K562 (cell line): ENCODE measurements at regions not wholly inside any gene's neighbourhood (a gene's known extent, or its start where the extent isn't known, plus 50 kb on each side); places are given as distances from the start of the nearest gene placed in this dataset.

Source experiments
- ATAC-seq: fragments of 200-7000 bp; cut with Tn5 transposase; 3 replicates; pipeline ENCODE4 v1.9.1; 2020; ENCODE audit warnings: moderate library complexity
- BruUV-seq: library from RNA; stranded (reverse); fragments of 400-500 nt; replicated peaks from 2 replicates; lab custom pipeline; 2021; lab: Mats Ljungman, UMichigan
- CTCF ChIA-PET: fragments of 300-600 bp; formaldehyde crosslinking; extraction: SDS; loops from one replicate; lab custom pipeline; 2021; ENCODE audit warnings: low intra/inter-chr PET ratio; lab: Yijun Ruan, JAX
- POLR2A ChIA-PET: fragments of 300-600, 350-650 bp; sonication (Branson Sonifier 250); formaldehyde crosslinking; extraction: SDS; loops from one replicate; lab custom pipeline; 2021; ENCODE audit warnings: antibody characterized with exemption, inconsistent platforms; lab: Yijun Ruan, JAX
- DNase-seq, 4 experiments: peaks; one replicate each; pipeline versions ENCODE4 v3.0.0 to v3.0.0-alpha.2; 2011 to 2018; ENCODE audit warnings: low spot score in 3 of 4, mixed read lengths in 3 of 4; ENCODE audit errors: extremely low read depth in 1 of 4
- FAIRE-seq: peaks from 2 replicates; lab custom pipeline; 2011; peaks lifted over from hg19 to GRCh38; lab: Jason Lieb, UNC
- H2AFZ ChIP-seq: 2 replicates; pipeline ENCODE4 v1.6.0; 2011; ENCODE audit warnings: low read depth, low read length, control low read depth, inconsistent platforms
- H3K27ac ChIP-seq: fragments of 200-600 bp; 3 replicates; pipeline ENCODE4 v1.8.0; 2011; ENCODE audit warnings: low read depth, mild to moderate bottlenecking, control low read depth, inconsistent platforms, low read length, moderate library complexity, mixed read lengths; ENCODE audit errors: extremely low read depth
- H3K27me3 ChIP-seq, 2 experiments: fragments of 300-600 bp in 1 of 2; 2 replicates in 1 of 2; 3 replicates in 1 of 2; pipeline versions ENCODE4 v1.6.0 to v1.8.0; 2011; ENCODE audit warnings: inconsistent platforms in 2 of 2, low read length in 2 of 2, mild to moderate bottlenecking in 1 of 2, mixed read lengths in 1 of 2, moderate library complexity in 1 of 2; ENCODE audit not compliant: control insufficient read depth in 2 of 2, insufficient read depth in 2 of 2
- H3K36me3 ChIP-seq: fragments of 300-600 bp; 3 replicates; pipeline ENCODE4 v1.8.0; 2011; ENCODE audit warnings: mild to moderate bottlenecking, low read length, inconsistent platforms; ENCODE audit not compliant: control insufficient read depth, insufficient read depth
- H3K4me1 ChIP-seq, 2 experiments: fragments of 200-600 bp in 1 of 2; replicated peaks in 1 of 2; 2 replicates in 1 of 2; 3 replicates in 1 of 2; pipeline versions ENCODE4 v1.5.1 to v1.8.0; 2011; ENCODE audit warnings: inconsistent platforms in 2 of 2, low read length in 2 of 2, mild to moderate bottlenecking in 1 of 2, mixed read lengths in 1 of 2, moderate library complexity in 1 of 2; ENCODE audit not compliant: control insufficient read depth in 2 of 2, insufficient read depth in 2 of 2
- H3K4me2 ChIP-seq: 2 replicates; pipeline ENCODE4 v1.6.1; 2011; ENCODE audit warnings: low read length, control low read depth, inconsistent platforms, mixed read lengths; ENCODE audit not compliant: insufficient read depth
- H3K4me3 ChIP-seq: fragments of 200-600 bp; sonication (generic), shearing (Covaris generic); 2 replicates; pipeline ENCODE4 v1.5.1; 2016; ENCODE audit warnings: control low read depth, inconsistent platforms
- H3K79me2 ChIP-seq: fragments of 200-600 bp; 3 replicates; pipeline ENCODE4 v1.8.0; 2011; ENCODE audit warnings: low read length, inconsistent platforms; ENCODE audit not compliant: control insufficient read depth, insufficient read depth
- H3K9ac ChIP-seq, 2 experiments: 2 replicates each; pipeline versions ENCODE4 v1.6.0 to v1.6.1; 2011; ENCODE audit warnings: low read depth in 2 of 2, low read length in 2 of 2, control low read depth in 1 of 2, inconsistent platforms in 1 of 2, mild to moderate bottlenecking in 1 of 2, mixed read lengths in 1 of 2; ENCODE audit not compliant: insufficient read depth in 1 of 2
- H3K9me1 ChIP-seq: one replicate; pipeline ENCODE4 v1.6.0; 2011; ENCODE audit warnings: inconsistent platforms, mild to moderate bottlenecking, low read length, moderate library complexity; ENCODE audit not compliant: control insufficient read depth, insufficient read depth
- H3K9me3 ChIP-seq: replicated peaks from 2 replicates; pipeline ENCODE4 v1.5.1; 2011; ENCODE audit warnings: low read depth, low read length, inconsistent platforms; ENCODE audit not compliant: control insufficient read depth, insufficient read depth
- H4K20me1 ChIP-seq: replicated peaks from 2 replicates; pipeline ENCODE4 v1.6.1; 2011; ENCODE audit warnings: low read length, inconsistent platforms, mixed read lengths; ENCODE audit not compliant: control insufficient read depth, insufficient read depth
- MEIS2 ChIP-seq: fragments of 450-650 bp; IDR thresholded peaks from 2 replicates; pipeline ENCODE4 v1.6.1; 2014; ENCODE audit warnings: mild to moderate bottlenecking; ENCODE audit not compliant: partially characterized antibody
- WGBS: fragments of 100-300 bp; shearing (Covaris generic); methylation state at CpG from one replicate; pipeline ENCODE4 v1.1.6; 2016; ENCODE audit warnings: low coverage, mixed read lengths; ENCODE audit not compliant: insufficient coverage; ENCODE audit errors: missing lambda C conversion rate; 5-methylcytosine and 5-hydroxymethylcytosine counted together
- in situ Hi-C: fragments of 300-500 bp; cut with MboI; formaldehyde crosslinking; loops from 4 replicates; pipeline ENCODE4 v1.15.0; 2018; ENCODE audit warnings: inconsistent platforms, mixed read lengths
- intact Hi-C: fragments of 100-400 bp; cut with micrococcal nuclease; formaldehyde crosslinking; loops from 2 replicates; pipeline ENCODE4 v1.14.2; 2022
- TF ChIP-seq, protein P1 (sequence below): fragments of 150-350 bp; IDR thresholded peaks from 2 replicates; pipeline ENCODE4 v1.6.1; 2014; ENCODE audit warnings: low read depth, mild to moderate bottlenecking, low read length, borderline replicate concordance

DNA sequence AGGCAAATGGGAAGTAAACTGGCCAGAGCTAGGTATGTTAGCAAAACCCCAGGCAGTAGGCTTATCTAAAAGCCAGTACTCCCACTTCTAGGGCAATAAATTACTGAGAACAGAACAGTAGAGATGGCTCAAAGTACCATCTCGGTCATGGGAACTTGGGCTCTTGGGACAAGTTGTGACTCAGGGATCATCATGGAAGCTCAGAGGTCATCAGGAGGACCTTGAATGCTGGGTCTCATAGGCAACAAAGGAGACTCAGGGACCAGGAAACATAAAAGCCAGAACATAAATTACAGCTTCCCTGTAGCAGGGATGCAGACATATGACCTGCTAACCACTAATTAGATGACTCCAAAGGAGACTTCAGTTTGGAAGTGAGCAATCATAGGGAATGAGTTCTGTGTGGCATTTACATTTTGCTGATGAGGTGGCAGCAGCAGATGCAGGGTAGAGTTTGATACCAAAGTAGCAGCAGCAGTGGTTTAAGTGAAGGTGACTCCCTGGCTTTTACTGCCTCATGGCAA is 97.6 kb upstream of the SCAF11 start:
- H3K4me3 ChIP-seq = no peak overlapping the region
- no peaks in the 10 kb centered on the region for H3K36me3 ChIP-seq
- no peak overlapping the region for H2AFZ ChIP-seq
- 0 out of 5 replicates have a peak, but pooled peaks cover 0 to 3% of the 10 kb centered on the region in 2 experiments for H3K27me3 ChIP-seq
- no peak overlapping the region for H3K27ac ChIP-seq
- 0% methylated on average over 1 of the region's 1 CpG for WGBS
- H3K9me3 ChIP-seq = no peaks in the 10 kb centered on the region
- H3K9ac ChIP-seq = no peak overlapping the region
- ChIA-PET POLR2A (interaction anchor here (0.6 to 1.1 kb wide), 2 partner anchors 16 to 847 kb away, joined by 3 read pairs; no protein-coding TSS in a partner anchor), CTCF (no interaction called here)
- H3K79me2 ChIP-seq = no peaks in the 10 kb centered on the region
- no peak for ATAC-seq
- DNase-seq = no peak
- in situ Hi-C loops (no loop called here), intact Hi-C loops (no loop called here)
- H3K9me1 ChIP-seq = no peaks in the 10 kb centered on the region
- no peaks in the 10 kb centered on the region for H4K20me1 ChIP-seq
- no peak for FAIRE-seq
- peak; percentile 35 for TF ChIP-seq MEIS2
- TF ChIP-seq, protein P1, sequence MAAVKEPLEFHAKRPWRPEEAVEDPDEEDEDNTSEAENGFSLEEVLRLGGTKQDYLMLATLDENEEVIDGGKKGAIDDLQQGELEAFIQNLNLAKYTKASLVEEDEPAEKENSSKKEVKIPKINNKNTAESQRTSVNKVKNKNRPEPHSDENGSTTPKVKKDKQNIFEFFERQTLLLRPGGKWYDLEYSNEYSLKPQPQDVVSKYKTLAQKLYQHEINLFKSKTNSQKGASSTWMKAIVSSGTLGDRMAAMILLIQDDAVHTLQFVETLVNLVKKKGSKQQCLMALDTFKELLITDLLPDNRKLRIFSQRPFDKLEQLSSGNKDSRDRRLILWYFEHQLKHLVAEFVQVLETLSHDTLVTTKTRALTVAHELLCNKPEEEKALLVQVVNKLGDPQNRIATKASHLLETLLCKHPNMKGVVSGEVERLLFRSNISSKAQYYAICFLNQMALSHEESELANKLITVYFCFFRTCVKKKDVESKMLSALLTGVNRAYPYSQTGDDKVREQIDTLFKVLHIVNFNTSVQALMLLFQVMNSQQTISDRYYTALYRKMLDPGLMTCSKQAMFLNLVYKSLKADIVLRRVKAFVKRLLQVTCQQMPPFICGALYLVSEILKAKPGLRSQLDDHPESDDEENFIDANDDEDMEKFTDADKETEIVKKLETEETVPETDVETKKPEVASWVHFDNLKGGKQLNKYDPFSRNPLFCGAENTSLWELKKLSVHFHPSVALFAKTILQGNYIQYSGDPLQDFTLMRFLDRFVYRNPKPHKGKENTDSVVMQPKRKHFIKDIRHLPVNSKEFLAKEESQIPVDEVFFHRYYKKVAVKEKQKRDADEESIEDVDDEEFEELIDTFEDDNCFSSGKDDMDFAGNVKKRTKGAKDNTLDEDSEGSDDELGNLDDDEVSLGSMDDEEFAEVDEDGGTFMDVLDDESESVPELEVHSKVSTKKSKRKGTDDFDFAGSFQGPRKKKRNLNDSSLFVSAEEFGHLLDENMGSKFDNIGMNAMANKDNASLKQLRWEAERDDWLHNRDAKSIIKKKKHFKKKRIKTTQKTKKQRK = no peak
- H3K4me1 ChIP-seq = no peaks in the 10 kb centered on the region
- no TSS peak for BruUV-seq
- no peak overlapping the region for H3K4me2 ChIP-seq
